ELF-1 (cell line): ENCODE measurements at regions not wholly inside any gene's neighbourhood (a gene's known extent, or its start where the extent isn't known, plus 50 kb on each side); places are given as distances from the start of the nearest gene placed in this dataset.
A peak's percentile ranks its signal among the peaks of the same experiment; 100 is the strongest.

Experiments
- DNase-seq: peaks from one replicate; pipeline ENCODE4 v3.0.0-alpha.2; 2016; ENCODE audit warnings: low read depth, low spot score

DNA sequence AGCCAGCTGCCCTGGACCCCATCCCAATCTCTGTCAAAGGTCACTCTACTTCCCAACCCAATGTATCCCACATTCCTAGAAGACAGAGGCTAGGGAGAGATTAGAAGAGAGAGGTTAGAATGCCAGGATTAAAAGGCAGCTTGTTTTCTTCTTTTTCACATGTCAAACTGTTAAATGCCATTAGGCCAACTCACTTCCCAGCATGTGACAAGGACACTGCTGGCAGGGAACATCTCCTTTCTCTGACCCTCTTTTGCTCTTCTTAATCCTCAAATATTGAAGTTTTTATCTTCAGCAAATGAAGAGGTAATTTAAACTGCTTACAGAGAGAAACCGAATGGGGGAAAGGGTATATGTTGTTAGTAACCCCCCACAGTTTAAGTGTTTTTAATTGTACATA lies 89.1 kb downstream of the BBS10 start:
- no peak for DNase-seq

DNA sequence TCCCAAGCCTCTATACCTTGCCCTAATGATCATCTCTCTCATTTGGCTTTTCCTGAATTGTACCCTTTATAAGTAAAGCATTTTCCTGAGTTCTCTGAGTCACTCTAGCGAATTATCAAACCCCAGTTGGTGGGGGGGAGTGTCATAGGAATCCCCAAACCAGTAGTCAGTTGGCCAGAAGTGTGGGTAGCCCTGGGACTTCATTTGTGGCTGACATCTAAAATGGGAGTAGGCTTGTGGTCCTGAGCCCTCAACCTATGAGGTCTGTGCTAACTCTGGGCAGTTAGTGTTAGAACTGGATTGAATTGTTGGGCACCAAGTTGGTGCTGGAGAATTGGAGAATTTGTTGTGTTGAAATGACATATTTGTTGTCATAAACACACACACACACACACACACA lies 91.3 kb downstream of the BBS10 start:
- no peak for DNase-seq

- no peak for DNase-seq
Observed at GRCh38 chr12:76256321-76256720, 91.9 kb downstream of the BBS10 start.

DNA sequence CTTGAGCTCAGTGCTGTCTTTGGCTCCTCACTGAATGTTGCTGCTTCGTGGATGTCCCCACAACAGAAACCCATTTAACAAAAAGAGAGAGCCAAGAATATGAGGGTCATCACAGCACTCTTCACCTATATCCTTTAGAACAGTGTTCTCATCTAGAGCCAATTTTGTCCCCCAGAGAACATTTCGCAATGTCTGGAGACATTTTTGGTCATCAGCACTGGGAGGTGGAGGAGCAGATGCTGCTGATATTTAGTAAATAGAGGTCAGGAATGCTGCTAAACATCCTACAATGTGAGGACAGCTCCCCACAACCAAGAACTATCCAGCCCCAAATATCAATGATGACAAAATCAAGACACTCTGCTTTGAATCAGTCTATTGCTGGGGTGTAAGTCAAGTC lies 92.5 kb downstream of the BBS10 start:
- DNase-seq: no peak

GRCh38 chr12:76255281-76255680 lies 92.9 kb downstream of the BBS10 start:
- no peak for DNase-seq

- DNase-seq: no peak
Observed at GRCh38 chr12:76252031-76252430, 96.2 kb downstream of the BBS10 start.

- DNase-seq: no peak
Observed at GRCh38 chr12:76250256-76250655, 98.0 kb downstream of the BBS10 start.

DNA sequence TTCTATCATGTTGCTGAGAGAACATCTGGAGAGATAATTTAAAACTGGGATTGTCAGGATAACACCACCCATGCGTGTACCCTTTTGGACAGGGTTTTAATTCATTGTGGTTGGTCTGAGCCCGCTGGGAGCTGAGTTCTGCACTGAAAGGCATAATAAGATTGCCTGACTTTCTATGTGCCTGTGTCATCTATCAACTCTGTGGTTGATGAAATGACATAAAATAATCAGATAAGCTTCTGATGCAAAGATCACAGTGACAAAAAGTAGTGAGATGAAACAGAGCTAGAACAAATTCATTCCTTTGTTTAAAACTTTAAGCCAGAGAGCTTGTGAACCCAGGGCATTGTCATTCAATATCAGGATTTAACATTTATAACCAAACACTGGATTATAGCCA lies 98.7 kb downstream of the BBS10 start:
- no peak for DNase-seq

DNA sequence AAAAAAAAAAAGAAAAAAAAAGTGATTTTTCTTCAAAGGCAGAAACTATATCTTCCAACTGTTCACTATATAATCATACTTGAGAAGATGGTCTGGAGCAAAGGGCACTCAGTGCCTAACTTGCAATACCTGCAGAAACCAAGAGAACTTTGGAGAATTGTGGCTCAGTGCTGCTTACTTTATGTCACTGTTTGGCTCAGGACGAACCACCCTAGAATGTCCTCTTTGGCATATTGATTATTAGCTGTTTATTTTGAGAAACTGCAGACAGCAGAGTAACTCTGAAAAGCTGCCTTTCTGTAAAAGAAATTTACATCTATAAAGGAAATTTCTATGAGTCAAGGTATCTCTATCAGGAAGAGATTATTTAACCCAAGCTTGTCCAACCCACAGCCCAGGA lies 100.2 kb downstream of the BBS10 start:
- DNase-seq: no peak

DNA sequence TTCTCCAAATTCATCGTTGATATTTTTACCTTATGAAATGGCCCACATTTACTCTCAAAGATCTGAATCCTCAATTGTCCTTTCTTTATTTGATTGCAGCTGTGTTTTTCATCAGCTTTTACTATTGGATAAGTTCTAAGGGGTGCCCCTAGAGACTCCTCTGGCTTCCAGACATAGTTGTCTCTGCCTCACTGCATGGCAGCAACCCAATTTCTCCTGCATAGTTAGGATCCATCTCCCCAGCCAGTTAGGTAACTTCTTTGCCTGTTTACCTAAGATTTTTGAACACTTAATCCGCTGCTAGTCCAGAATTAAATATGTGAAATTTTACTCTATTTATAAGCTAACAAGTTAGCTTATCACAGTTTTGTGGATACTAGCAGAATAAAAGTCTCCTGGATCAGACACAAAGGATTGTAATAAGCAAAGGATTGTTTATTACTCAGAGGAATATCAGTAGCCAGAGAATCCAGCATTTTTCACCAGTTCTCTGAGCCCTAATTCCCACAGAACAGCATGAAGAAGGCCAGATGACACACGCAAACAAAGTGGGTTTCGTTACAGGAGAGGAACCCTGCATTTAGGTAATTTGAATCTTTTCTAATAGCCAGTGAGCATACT lies 101.1 kb downstream of the BBS10 start:
- DNase-seq: no peak

DNA sequence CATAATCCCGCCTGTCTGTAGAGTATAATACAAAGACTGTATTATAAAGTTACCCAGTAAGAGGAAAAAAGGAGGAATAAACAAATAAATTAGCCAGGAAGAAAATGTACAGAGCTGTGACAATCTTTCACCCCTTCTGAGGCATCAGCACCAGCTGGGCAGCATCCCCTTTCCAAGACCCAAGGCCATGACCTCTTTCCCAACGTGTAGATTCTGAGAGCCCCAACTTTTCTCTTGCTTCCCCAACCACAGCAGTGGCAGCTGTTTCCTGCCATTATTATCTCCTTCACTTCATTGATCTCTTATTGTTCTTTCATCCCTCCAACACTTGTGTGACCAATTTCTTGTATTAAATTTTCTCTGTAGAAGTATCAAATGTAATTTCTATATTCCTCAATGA lies 101.6 kb downstream of the BBS10 start:
- no peak for DNase-seq

GRCh38 chr12:76244300-76244699 lies 103.9 kb downstream of the BBS10 start:
- DNase-seq: no peak

DNA sequence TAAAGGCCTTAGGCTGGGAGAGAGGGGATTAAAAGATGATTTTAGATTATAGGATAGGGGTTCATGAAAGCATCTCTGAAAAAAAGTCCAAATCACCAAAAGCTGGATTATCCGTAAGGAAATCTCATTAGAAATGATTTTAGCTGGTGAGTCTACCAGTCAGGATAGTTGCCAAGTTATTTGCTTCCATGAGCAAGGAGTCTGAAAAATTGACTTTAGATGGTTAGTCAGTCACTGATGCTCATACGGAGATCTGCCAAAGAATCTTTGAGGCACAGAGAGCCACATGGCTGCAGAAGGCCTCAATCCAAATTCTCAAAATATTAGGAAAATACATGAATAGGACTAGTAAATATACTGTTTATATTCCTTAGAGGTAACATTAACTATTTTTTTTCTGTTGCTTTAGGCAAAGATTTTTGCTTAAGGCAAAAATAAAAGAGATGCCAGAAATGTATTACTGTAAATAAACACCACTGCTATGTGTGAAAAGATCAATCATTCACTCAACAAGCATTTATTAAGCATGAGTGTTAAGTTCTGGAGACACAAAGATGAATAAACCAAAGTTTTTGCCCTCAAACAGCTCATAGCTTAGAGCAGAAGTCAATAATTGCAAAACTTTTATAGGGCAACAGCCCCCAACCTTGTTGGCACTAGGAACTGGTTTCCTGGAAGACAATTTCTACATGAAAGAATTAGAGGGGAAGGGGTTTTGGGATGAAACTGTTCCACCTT lies 105.2 kb downstream of the BBS10 start:
- DNase-seq: no peak

DNA sequence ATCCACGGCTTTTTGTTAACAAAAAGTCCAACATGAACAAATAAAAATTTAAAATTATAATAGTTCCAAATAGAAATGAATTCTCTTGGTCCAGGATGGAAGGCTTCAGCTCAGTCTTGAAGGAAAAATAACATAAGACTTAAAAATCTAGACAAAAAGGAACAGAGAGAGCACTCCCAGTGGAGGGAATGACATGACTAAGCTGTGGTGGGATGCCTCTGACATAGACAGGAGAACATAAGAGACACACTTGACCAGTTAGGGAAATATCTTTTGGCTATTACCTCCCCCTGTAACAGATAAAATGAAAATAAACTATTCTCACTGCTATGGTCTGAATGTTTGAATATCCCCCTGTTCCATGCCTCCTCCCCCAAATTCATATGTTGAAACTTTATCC lies 106.8 kb downstream of the BBS10 start:
- DNase-seq: no peak

GRCh38 chr12:76240281-76240680 lies 107.9 kb downstream of the BBS10 start:
- DNase-seq: peak; percentile 14

- no peak for DNase-seq
Observed at GRCh38 chr12:76238688-76239087, 109.5 kb downstream of the BBS10 start.

- DNase-seq: no peak
Observed at GRCh38 chr12:76237086-76237701, 111.0 kb downstream of the BBS10 start.

DNA sequence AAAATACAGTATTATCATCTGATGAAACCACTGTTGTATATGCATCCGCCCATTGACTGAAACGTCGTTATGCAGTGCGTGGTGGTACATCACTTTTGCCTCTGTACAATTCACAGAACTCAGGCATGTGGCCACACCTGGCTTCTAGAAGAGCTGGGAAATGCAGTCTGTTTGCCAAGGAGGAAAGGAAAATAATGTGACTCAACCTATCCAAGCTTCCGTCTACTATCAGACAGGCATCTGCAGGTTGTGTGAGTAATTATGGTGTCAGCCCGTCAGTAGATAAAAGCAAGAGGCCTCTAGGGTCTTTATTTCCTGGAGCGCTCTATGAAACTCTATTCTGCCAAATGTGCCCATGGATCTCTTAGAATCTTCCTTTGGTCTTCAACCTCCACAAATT lies 111.6 kb downstream of the BBS10 start:
- DNase-seq: no peak

DNA sequence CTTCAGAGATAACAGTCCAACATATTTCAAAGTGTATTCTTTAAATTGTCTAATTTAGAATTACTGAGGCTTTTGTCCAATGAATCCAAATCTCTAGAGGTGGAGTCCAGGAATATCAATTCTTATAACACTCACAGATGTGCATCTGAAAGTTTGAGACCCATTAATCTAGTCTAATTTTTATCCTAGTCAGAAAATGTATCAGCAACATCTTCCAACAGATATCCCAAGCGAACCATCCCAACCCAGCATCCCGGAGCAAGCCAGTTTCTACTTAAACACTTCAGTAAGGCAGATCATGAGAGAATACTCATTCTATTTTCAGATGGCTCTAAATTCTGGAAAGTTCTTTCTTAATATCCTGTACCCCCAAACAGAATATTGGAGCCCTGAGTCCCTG lies 113.5 kb downstream of the BBS10 start:
- no peak for DNase-seq

GRCh38 chr12:76232013-76232412 lies 116.2 kb downstream of the BBS10 start:
- DNase-seq: no peak

DNA sequence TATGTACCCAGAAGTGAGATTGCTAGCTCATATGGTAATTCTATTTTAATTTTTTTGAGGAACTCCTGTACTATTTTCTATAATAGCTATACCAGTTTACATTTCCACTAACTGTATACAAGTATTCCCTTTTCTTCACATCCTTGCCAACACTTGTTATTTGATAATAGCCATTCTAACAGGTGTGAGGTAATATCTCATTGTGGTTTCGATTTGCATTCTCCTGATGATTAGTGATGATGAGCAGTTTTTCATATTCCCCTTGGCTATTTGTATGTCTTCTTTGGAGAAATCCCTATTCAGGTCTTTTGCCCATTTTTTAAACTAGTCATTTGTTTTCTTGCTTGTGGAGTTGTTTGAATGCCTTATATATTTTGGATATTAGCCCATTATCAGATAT lies 121.3 kb downstream of the BBS10 start:
- DNase-seq: no peak

- no peak for DNase-seq
Observed at GRCh38 chr12:76226397-76226796, 121.8 kb downstream of the BBS10 start.

DNA sequence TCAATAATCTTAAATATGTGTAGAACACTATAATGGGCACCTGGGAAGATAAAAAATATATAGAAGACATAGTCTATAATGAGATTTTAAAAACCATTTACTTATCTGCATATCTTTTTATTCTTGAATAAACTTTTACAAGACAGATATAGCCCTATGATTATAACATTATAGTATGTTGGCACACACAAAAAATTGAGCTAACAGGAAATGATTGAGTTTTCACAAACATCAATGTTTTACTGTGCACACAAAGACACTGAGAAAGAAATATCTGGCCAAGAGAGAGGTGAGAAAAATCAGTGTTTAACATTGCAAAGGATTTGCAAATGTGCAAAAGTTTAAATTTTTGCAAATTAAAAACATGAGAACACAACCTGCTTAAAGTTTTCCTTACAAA lies 124.3 kb downstream of the BBS10 start:
- no peak for DNase-seq
